Common myeloid progenitor, CD34-positive (primary cell): ENCODE measurements at regions not wholly inside any gene's neighbourhood (a gene's known extent, or its start where the extent isn't known, plus 50 kb on each side); places are given as distances from the start of the nearest gene placed in this dataset.

Source experiments
- CTCF ChIA-PET: fragments of 350-600 bp; sonication (Branson Sonifier 250); formaldehyde crosslinking; loops from one replicate; lab custom pipeline; 2021; ENCODE audit warnings: antibody characterized with exemption; lab: Charles Lee
- POLR2A ChIA-PET: fragments of 350-600 bp; sonication (Branson Sonifier 250); formaldehyde crosslinking; loops from one replicate; lab custom pipeline; 2021; ENCODE audit warnings: antibody characterized with exemption; lab: Charles Lee
- DNase-seq, 3 donors: peaks; one replicate each; pipeline versions ENCODE4 v3.0.0 to v3.0.0-alpha.2; 2013
- H3K27ac ChIP-seq, 2 experiments: 1 replicate in 1 of 2; 2 replicates in 1 of 2; pipeline ENCODE4 v1.7.0; 2013; ENCODE audit warnings: inconsistent platforms in 2 of 2, low read length in 2 of 2, mild to moderate bottlenecking in 2 of 2, low read depth in 1 of 2, moderate library complexity in 1 of 2; ENCODE audit not compliant: severe bottlenecking in 2 of 2, insufficient read depth in 1 of 2, poor library complexity in 1 of 2
- H3K27me3 ChIP-seq, 5 experiments: replicated peaks in 2 of 5; 1 replicate in 3 of 5; 2 replicates in 2 of 5; pipeline versions ENCODE4 v1.6.1 to v1.7.0; 2013; ENCODE audit warnings: low read length in 4 of 5, mild to moderate bottlenecking in 2 of 5, moderate library complexity in 2 of 5, inconsistent platforms in 1 of 5; ENCODE audit not compliant: insufficient read depth in 5 of 5, control insufficient read depth in 4 of 5
- H3K36me3 ChIP-seq, 4 experiments: 1 replicate in 2 of 4; 2 replicates in 2 of 4; pipeline versions ENCODE4 v1.6.1 to v1.7.0; 2013; ENCODE audit warnings: low read length in 3 of 4, control low read depth in 1 of 4, mild to moderate bottlenecking in 1 of 4; ENCODE audit not compliant: control insufficient read depth in 4 of 4, insufficient read depth in 4 of 4
- H3K4me1 ChIP-seq, 4 experiments: 1 replicate in 3 of 4; 2 replicates in 1 of 4; pipeline versions ENCODE4 v1.6.1 to v1.7.1; 2013; ENCODE audit warnings: low read length in 3 of 4, mild to moderate bottlenecking in 3 of 4, control low read depth in 1 of 4, inconsistent platforms in 1 of 4, moderate library complexity in 1 of 4; ENCODE audit not compliant: control insufficient read depth in 4 of 4, insufficient read depth in 4 of 4; ENCODE audit errors: control extremely low read depth in 1 of 4
- H3K4me3 ChIP-seq, 7 experiments: 1 replicate in 4 of 7; 2 replicates in 3 of 7; pipeline versions ENCODE4 v1.5.1 to v1.7.0; 2013; ENCODE audit warnings: mild to moderate bottlenecking in 7 of 7, low read length in 6 of 7, moderate library complexity in 6 of 7, inconsistent platforms in 2 of 7, low read depth in 2 of 7, control low read depth in 1 of 7; ENCODE audit not compliant: insufficient read depth in 4 of 7, control insufficient read depth in 1 of 7; ENCODE audit errors: extremely low read depth in 1 of 7
- H3K9me3 ChIP-seq, 5 experiments: 1 replicate in 4 of 5; 2 replicates in 1 of 5; pipeline versions ENCODE4 v1.6.1 to v1.7.1; 2013; ENCODE audit warnings: low read length in 4 of 5, mild to moderate bottlenecking in 2 of 5, inconsistent platforms in 1 of 5, low read depth in 1 of 5, moderate library complexity in 1 of 5; ENCODE audit not compliant: control insufficient read depth in 4 of 5, insufficient read depth in 2 of 5; ENCODE audit errors: control extremely low read depth in 1 of 5
- WGBS: methylation state at CpG from one replicate; pipeline ENCODE4 v1.1.5; 2013; ENCODE audit not compliant: insufficient coverage; 5-methylcytosine and 5-hydroxymethylcytosine counted together

DNA sequence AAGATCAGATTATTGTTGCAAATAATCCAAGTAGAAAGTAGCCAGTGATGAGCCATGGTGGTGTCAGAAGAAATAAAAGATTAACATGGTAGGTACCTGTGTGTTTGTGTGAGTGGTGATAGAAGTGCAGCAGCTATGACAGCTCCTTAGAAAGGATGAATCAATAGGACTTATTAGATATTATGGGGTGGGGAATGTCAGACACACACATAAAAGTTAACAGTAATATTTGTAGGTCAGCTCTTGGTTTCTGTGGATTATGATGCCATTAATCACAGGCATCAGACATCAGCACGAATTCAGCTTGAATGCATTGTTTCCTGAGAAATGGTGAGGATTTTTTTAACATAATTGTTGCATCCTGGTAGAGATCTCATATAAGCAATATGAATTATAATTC is 695.7 kb downstream of the CENPC start:
- Histone ChIP-seq H3K27ac (no peak overlapping the region), H3K4me1 (no peaks in the 10 kb centered on the region), H3K36me3 (no peaks in the 10 kb centered on the region), H3K4me3 (no peak overlapping the region), H3K9me3 (no peaks in the 10 kb centered on the region), H3K27me3 (no peaks in the 10 kb centered on the region)
- ChIA-PET CTCF (no interaction called here), POLR2A (no interaction called here)
- WGBS: no CpG with 5 or more reads among the region's 1 CpG
- no peak for DNase-seq

DNA sequence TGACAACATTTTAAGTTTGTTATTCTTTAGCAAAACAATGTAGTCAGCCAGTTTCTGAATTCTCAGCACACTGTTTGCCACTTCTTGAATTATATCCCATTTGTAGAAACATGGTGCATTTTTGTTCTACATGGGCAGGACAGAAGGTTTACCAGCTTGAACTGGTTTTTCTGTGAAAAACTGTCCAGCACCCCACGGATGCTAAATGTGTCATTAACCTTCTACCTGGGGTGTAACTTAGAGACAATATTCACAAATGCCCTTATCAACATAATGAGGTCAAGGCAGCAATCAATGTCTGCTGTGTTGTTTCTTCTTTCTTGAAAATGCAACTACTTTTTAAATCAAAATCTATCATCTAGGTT is 702.6 kb downstream of the CENPC start:
- Histone ChIP-seq H3K27ac (no peak overlapping the region), H3K36me3 (no peaks in the 10 kb centered on the region), H3K4me3 (no peak overlapping the region), H3K27me3 (no peaks in the 10 kb centered on the region), H3K9me3 (no peaks in the 10 kb centered on the region), H3K4me1 (no peaks in the 10 kb centered on the region)
- CTCF ChIA-PET: no interaction called here
- DNase-seq: no peak
- POLR2A ChIA-PET: no interaction called here
- no CpG with 5 or more reads among the region's 1 CpG for WGBS

DNA sequence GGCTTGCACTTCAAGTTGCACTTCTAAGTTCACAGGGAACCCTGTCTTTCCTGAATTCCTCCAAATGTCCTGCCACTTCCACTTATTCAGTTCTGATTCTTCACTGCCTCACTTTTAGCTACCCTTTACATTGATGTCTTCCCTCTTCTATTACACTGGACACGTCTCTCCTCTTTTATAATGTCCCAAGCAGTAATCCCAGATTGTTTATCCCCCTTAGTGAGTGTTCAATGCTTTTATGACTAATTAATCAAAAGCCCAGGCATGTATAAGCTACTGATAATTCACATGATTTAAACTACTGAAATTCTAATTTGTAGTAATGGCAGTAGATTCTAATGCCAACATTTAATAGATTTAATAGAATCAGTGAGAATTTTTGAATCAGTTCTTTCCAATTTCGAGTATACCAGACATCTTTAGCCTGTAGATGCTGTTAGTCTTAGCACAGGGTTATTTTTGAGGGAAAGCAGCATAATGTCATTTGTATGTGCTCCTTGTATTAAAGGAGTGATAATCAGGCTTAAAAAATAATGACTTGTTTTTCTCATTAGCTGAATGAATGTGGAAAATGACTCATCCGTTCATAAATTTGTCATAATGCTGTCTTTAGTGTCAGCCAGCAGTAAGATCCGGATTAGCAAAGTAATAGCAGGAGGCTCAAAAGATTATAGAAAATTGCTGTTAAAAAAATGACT is 703.1 kb downstream of the CENPC start:
- POLR2A ChIA-PET: no interaction called here
- no peaks in the 10 kb centered on the region for H3K36me3 ChIP-seq
- 90% methylated on average over 2 of the region's 4 CpGs for WGBS
- DNase-seq: no peak
- no peaks in the 10 kb centered on the region for H3K4me1 ChIP-seq
- CTCF ChIA-PET: no interaction called here
- no peak overlapping the region for H3K4me3 ChIP-seq
- no peaks in the 10 kb centered on the region for H3K27me3 ChIP-seq
- no peaks in the 10 kb centered on the region for H3K9me3 ChIP-seq
- H3K27ac ChIP-seq: no peak overlapping the region

DNA sequence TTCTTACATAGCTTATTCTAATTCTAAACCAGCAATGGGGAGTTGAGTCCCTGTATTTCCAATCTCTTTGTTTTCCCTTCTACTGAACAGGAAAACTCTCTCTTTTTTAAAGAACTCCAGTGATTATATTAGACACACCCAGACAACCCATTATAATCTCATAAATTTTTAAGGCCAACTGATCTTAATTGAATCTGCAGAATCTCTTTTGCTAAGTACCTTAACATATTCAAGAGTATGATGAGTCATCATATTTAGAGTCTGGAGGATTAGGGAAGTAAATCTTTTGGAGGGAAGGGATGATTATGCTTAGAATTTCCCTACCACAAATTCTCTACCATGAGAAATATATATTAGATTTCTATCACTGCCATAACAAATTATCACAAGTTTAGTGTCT is 705.1 kb downstream of the CENPC start:
- no peak overlapping the region for H3K4me3 ChIP-seq
- no peaks in the 10 kb centered on the region for H3K27me3 ChIP-seq
- H3K36me3 ChIP-seq: no peaks in the 10 kb centered on the region
- no peaks in the 10 kb centered on the region for H3K4me1 ChIP-seq
- no peaks in the 10 kb centered on the region for H3K9me3 ChIP-seq
- POLR2A ChIA-PET: no interaction called here
- DNase-seq: no peak
- no peak overlapping the region for H3K27ac ChIP-seq
- CTCF ChIA-PET: no interaction called here

GRCh38 chr4:66837279-66837922 is 707.9 kb downstream of the CENPC start:
- Histone ChIP-seq H3K27me3 (no peaks in the 10 kb centered on the region), H3K27ac (no peak overlapping the region), H3K36me3 (no peaks in the 10 kb centered on the region), H3K4me3 (no peak overlapping the region), H3K9me3 (no peaks in the 10 kb centered on the region), H3K4me1 (no peaks in the 10 kb centered on the region)
- ChIA-PET POLR2A (interaction anchor here (0.7 kb wide), 1 partner anchor 131 kb away, joined by 3 read pairs; no protein-coding TSS in a partner anchor), CTCF (interaction anchor here (1.1 kb wide), 1 partner anchor 25 kb away, joined by 4 read pairs; no protein-coding TSS in a partner anchor)
- DNase-seq: no peak
- WGBS: 86% methylated on average over 3 of the region's 5 CpGs

DNA sequence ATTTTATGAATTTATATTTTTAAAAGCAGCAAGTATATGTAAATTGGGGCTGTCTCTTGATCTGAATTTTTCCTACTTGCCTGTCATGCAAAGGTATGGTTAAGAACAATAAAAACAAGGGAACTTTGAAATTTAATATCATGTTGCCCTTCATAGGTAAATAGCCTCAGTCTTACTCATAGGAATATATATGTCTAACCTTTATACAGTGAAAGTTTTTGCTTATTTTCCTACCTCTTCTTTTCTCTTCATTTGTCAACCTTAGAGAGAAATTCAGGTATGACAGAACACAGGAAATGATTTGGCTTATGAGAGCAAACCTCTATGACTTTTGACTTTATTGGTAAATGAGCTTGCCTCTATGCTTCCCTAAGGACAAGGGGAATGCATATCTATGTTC is 716.0 kb downstream of the CENPC start:
- H3K36me3 ChIP-seq: no peaks in the 10 kb centered on the region
- no peaks in the 10 kb centered on the region for H3K4me1 ChIP-seq
- DNase-seq: no peak
- no peak overlapping the region for H3K27ac ChIP-seq
- H3K4me3 ChIP-seq: no peak overlapping the region
- POLR2A ChIA-PET: no interaction called here
- CTCF ChIA-PET: no interaction called here
- no peaks in the 10 kb centered on the region for H3K27me3 ChIP-seq
- H3K9me3 ChIP-seq: no peaks in the 10 kb centered on the region

DNA sequence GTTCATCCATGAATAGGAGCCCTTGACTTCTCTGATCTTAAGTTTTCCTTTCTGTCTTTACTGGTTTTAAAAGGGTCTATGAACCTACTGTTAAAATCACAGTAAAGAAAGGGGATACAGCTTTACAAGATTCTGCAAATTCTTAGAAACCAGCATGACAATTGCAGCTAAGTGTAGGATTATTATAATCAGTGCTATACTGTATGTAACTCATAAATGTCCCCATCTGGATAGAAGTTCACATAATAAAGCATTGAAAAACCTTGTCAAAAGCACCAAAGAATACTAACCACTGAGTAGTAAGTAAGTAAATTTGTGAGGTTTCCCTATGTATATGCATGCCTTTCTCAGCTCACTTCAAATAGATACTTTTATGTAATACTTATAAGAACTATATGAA is 724.6 kb downstream of the CENPC start:
- CTCF ChIA-PET: no interaction called here
- DNase-seq: no peak
- POLR2A ChIA-PET: no interaction called here

More for the DNA sequence above, 724.6 kb downstream of the CENPC start:
- no peaks in the 10 kb centered on the region for H3K36me3 ChIP-seq
- H3K27me3 ChIP-seq: no peaks in the 10 kb centered on the region
- no peak overlapping the region for H3K4me3 ChIP-seq
- H3K9me3 ChIP-seq: no peaks in the 10 kb centered on the region
- no peaks in the 10 kb centered on the region for H3K4me1 ChIP-seq
- no peak overlapping the region for H3K27ac ChIP-seq
